ENCODE measurements at regions not wholly inside any gene's neighbourhood (a gene's known extent, or its start where the extent isn't known, plus 50 kb on each side); places are given as distances from the start of the nearest gene placed in this dataset.

DNA sequence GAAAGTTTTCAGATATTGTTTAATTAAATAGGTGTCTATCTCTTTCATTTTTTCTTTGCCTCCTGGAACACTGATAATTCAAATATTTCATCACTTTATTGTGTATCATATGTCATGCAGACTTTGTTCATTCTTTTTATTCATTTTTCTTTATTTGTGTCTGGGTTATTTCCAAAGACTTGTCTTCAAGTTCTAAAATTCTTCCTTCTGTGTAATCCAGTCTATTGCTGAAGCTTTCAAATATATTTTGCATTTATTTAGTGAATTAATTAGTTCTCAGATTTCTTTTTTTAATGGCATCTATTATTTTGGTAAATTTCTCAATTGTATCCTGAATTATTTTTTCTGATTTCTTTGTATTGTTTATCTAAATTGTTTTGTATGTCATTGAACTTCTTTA is 70.1 kb downstream of the ZNF330 start:
- peaks cover 2% of the 10 kb centered on the region for H3K27me3 ChIP-seq (ENCODE audit: insufficient read depth, low read length)
- H3K4me3 ChIP-seq (ENCODE audit: low read length) = no peak overlapping the region
- H2AFZ ChIP-seq (ENCODE audit: low read depth, low read length) = no peak overlapping the region
- H3K4me1 ChIP-seq (ENCODE audit: insufficient read depth, low read length) = no peaks in the 10 kb centered on the region
- no peaks in the 10 kb centered on the region for H3K9me3 ChIP-seq (ENCODE audit: low read length)
- H3K36me3 ChIP-seq (ENCODE audit: insufficient read depth, low read length) = no peaks in the 10 kb centered on the region

DNA sequence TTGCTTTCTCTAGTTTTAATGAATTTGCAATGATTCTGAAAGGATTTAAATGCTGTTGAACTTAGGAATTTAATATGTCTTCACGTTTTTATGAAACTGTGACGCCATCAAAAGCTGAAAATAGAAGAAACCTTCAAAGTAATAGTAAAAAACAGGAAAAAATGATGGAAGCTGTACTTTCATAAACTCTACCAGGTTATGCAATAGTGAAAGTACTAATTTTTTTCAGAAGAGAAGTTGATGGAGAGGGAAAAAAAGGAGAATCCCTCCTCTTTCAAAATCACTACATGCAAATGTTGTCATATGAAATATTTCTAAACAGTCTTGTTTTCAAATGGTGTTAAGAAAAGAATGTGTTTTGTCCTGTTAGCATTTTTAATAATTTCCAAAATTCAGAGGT is 73.6 kb downstream of the ZNF330 start:
- H3K9me3 ChIP-seq (ENCODE audit: low read length) = no peaks in the 10 kb centered on the region
- peaks cover 2% of the 10 kb centered on the region for H3K27me3 ChIP-seq (ENCODE audit: insufficient read depth, low read length)
- H3K36me3 ChIP-seq (ENCODE audit: insufficient read depth, low read length) = no peaks in the 10 kb centered on the region
- no peak overlapping the region for H3K4me3 ChIP-seq (ENCODE audit: low read length)
- no peak overlapping the region for H2AFZ ChIP-seq (ENCODE audit: low read depth, low read length)
- no peaks in the 10 kb centered on the region for H3K4me1 ChIP-seq (ENCODE audit: insufficient read depth, low read length)

DNA sequence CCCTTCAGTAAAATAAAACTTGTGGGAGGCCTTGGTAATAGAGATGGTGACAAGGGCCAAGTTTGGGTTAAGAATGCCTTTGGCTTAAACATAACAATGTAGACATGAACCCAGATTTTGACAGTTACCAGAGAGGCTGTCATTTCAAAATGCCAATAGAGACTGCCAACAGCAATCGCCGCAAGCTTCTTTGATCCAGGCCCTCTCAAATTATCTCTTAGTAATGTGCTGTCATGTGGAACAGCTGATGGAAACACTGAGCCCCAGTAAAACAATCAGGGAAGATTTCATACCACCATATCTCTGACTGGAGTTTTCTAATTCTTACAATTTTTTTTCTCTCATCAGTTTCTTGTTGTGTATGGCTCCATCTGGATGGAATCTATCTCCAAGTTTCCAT is 80.5 kb downstream of the ZNF330 start:
- no peak overlapping the region for H3K4me3 ChIP-seq (ENCODE audit: low read length)
- H3K4me1 ChIP-seq (ENCODE audit: insufficient read depth, low read length) = no peaks in the 10 kb centered on the region
- no peaks in the 10 kb centered on the region for H3K9me3 ChIP-seq (ENCODE audit: low read length)
- H3K27me3 ChIP-seq (ENCODE audit: insufficient read depth, low read length) = no peaks in the 10 kb centered on the region
- H3K36me3 ChIP-seq (ENCODE audit: insufficient read depth, low read length) = no peaks in the 10 kb centered on the region
- H2AFZ ChIP-seq (ENCODE audit: low read depth, low read length) = no peak overlapping the region

DNA sequence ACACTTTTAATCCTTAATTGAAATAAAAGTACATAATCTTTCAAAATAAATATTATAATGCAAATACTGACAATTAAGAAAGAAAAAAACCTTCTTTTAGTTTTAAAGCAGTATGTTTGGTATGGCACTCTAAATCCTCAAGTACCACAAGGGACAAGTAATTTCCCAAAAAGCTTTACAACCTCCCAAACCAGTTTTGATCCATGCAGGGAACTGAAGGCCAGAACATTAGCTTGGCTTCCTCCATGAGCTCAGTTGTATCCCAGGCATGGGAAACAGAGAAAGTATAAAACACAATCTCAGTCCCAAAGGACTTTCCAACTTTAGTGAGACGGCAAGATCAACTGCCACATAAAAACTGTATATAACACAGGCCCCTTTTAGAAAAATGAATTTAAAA is 82.2 kb downstream of the ZNF330 start:
- Histone ChIP-seq H3K9me3 (ENCODE audit: low read length) (no peaks in the 10 kb centered on the region), H2AFZ (ENCODE audit: low read depth, low read length) (no peak overlapping the region), H3K36me3 (ENCODE audit: insufficient read depth, low read length) (no peaks in the 10 kb centered on the region), H3K4me1 (ENCODE audit: insufficient read depth, low read length) (no peaks in the 10 kb centered on the region), H3K27me3 (ENCODE audit: insufficient read depth, low read length) (no peaks in the 10 kb centered on the region), H3K4me3 (ENCODE audit: low read length) (no peak overlapping the region)

DNA sequence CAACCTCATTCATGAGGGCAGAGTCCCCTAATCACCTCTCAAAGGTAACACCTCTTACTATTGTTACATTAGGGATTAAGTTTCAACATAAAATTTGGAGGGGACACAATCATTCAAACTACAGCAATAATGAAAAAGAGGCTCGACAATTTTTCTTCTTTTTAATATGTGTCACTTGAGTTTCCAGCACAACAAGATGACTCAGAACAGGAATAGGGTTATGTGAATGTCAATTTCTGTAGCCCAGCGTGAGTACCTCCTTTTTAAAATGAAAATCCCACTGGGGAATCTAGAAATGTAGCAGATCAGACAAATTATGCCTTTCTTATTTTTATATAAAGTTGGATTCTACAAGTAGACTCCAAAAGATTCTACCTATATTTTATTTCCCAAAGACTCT is 83.7 kb downstream of the ZNF330 start:
- Histone ChIP-seq H2AFZ (ENCODE audit: low read depth, low read length) (no peak overlapping the region), H3K4me1 (ENCODE audit: insufficient read depth, low read length) (no peaks in the 10 kb centered on the region), H3K27me3 (ENCODE audit: insufficient read depth, low read length) (no peaks in the 10 kb centered on the region), H3K4me3 (ENCODE audit: low read length) (no peak overlapping the region), H3K9me3 (ENCODE audit: low read length) (no peaks in the 10 kb centered on the region), H3K36me3 (ENCODE audit: insufficient read depth, low read length) (no peaks in the 10 kb centered on the region)

DNA sequence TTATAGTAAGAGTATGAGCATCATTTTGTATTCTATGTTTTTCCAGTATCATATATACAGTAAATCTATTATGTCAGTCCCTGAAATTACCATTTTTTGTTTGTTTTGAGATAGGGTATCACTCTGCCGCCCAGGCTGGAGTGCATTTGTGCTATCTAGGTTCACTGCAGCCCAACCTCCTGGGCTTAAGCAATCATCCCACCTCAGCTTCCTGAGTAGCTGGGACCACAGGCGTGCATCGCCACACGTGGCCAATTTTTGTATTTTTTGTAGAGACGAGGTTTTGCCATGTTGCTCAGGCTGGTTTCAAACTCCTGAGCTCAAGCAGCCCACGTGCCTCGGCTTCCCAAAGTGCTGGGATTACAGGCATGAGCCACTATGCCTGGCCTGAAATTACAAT is 85.6 kb downstream of the ZNF330 start:
- Histone ChIP-seq H3K9me3 (ENCODE audit: low read length) (no peaks in the 10 kb centered on the region), H3K27me3 (ENCODE audit: insufficient read depth, low read length) (no peaks in the 10 kb centered on the region), H3K36me3 (ENCODE audit: insufficient read depth, low read length) (no peaks in the 10 kb centered on the region), H3K4me1 (ENCODE audit: insufficient read depth, low read length) (no peaks in the 10 kb centered on the region), H2AFZ (ENCODE audit: low read depth, low read length) (no peak overlapping the region), H3K4me3 (ENCODE audit: low read length) (no peak overlapping the region)

DNA sequence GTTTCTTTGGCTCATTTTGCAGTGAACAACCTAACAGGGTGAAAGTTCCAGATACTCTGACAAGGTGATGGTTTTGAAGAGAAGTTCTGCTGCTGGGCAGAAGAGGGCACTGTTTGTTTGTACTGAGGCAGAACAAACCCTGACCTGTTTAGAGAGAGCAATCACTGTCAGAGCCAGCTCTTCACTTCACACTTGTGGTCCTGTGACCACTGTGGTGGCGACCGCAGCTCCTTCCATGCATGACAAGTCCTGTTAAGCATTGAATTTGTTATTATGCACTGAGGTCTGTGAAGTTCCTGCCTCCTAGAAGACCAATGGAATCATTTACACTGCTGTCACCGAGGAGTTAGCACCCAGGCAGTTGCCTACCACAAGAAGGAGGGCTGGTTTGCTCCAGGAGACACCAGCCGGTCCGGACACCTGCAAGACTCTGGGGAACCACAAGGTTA is 86.6 kb downstream of the ZNF330 start:
- Histone ChIP-seq H3K36me3 (ENCODE audit: insufficient read depth, low read length) (no peaks in the 10 kb centered on the region), H2AFZ (ENCODE audit: low read depth, low read length) (no peak overlapping the region), H3K4me1 (ENCODE audit: insufficient read depth, low read length) (no peaks in the 10 kb centered on the region), H3K9me3 (ENCODE audit: low read length) (no peaks in the 10 kb centered on the region), H3K27me3 (ENCODE audit: insufficient read depth, low read length) (no peaks in the 10 kb centered on the region), H3K4me3 (ENCODE audit: low read length) (no peak overlapping the region)

DNA sequence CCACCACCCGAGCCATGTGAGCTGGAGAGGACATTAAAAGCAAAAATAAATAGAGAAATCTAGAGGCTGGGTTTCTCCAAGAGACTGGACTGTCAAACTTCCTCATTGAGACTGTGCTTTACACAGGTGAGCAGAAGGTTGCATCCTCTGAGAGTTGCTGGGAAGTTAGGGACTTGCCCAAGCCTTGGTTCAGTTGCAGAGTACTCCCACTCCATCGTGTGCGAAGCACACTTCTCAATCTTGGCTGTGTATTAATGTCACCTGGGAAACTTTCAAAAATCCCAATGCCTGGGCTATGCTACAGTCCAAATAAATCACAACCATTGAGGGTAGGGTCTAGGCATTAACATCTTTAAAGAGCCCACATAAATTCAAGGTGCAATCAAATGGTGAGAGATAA is 89.2 kb downstream of the ZNF330 start:
- no peak overlapping the region for H3K4me3 ChIP-seq (ENCODE audit: low read length)
- no peaks in the 10 kb centered on the region for H3K9me3 ChIP-seq (ENCODE audit: low read length)
- H2AFZ ChIP-seq (ENCODE audit: low read depth, low read length) = no peak overlapping the region
- H3K27me3 ChIP-seq (ENCODE audit: insufficient read depth, low read length) = no peaks in the 10 kb centered on the region
- no peaks in the 10 kb centered on the region for H3K36me3 ChIP-seq (ENCODE audit: insufficient read depth, low read length)
- no peaks in the 10 kb centered on the region for H3K4me1 ChIP-seq (ENCODE audit: insufficient read depth, low read length)

DNA sequence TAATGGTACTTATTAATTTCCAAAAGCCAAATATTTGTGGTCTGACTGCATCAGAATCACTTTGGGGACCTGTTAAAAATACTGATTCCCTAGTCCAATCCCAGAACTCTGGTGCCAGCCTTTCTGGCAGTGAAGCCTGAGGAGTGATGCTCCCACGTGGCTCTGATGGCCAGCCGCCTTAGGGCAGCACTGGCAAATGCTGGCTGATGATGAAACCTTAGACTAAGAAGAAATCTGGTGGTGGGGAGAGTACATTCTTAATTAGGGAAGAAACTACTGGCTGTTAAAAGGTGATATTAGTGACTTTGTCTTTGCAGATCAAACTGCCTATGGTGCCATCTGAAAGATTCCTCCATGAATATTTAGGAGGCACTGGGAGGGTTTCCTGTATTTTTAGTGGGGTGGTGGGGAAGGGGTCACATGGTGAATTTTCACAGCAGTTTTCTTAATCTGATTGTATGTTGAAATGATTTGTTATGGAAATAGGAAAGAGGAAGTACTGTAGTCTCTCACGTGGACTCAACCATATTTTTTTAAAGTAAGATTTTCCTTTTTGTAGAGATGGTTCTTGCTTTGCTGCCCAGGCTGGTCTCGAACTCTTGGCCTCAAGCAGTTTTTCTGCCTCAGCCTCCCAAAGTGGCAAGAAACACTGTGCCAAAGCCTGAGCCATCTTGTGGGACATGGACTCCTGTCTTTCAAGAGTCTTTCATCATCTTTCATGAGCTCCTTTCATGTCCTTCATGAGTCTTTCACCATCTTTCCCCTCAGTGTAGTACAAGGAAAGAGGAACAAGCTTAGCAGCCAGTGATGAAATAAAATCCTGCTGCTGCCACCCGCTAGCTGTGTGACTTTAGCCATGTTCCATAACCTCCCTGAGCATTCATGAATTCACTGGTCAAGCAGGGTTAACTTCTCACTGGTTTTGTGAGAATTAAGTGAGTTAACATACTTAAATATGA is 90.8 kb downstream of the ZNF330 start:
- no peak overlapping the region for H3K4me3 ChIP-seq (ENCODE audit: low read length)
- H3K9me3 ChIP-seq (ENCODE audit: low read length) = no peaks in the 10 kb centered on the region
- no peaks in the 10 kb centered on the region for H3K36me3 ChIP-seq (ENCODE audit: insufficient read depth, low read length)
- H3K4me1 ChIP-seq (ENCODE audit: insufficient read depth, low read length) = no peaks in the 10 kb centered on the region
- no peaks in the 10 kb centered on the region for H3K27me3 ChIP-seq (ENCODE audit: insufficient read depth, low read length)
- H2AFZ ChIP-seq (ENCODE audit: low read depth, low read length) = no peak overlapping the region

DNA sequence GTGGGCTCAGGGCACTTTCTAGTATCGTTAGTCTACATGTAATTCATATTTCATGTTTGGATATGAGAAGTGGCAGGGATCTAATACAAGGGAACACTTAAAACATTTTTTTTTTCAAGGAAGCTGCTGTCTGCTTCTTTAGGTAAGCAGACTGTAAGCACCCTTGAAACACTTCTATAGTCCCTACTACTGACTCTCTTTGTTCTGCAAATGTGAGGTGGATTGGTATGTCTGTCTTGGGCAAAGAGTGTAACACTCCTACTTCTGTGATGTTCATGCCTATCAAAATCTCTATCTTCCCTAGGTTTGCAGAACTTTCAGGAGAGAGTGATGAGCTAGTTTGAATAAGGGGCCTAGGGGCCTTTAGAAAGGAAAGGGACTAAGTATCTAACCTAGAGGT is 93.9 kb downstream of the ZNF330 start:
- no peaks in the 10 kb centered on the region for H3K9me3 ChIP-seq (ENCODE audit: low read length)
- no peak overlapping the region for H2AFZ ChIP-seq (ENCODE audit: low read depth, low read length)

DNA sequence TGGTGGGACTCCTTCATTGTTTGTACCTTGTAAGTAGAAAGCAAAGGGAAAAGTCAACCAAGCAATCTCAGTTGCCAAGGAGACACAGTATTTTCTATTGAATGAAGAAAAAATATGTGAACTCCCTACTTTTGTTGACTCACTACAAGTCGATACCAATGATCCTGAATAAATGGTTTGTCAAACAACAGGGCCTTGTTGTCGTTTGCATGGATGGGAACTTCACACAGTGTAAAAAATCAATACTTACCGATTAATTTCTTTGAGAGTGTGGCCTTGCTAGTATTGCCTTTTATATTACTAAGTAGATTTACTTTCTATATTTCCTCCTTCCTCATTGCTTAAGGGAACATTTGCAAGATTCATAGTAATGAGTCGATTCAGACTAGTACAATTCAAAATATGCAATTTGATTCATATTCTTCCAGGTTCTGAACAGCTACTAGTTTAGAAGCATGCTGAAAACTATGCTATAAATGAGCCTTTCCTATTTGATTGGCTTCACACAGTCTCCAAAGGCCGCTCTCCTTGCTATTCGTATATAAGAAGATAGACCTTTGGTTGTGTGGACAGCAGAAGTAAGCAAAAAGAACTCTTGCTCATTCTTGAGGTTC is 108.0 kb downstream of the ZNF330 start:
- H3K9me3 ChIP-seq (ENCODE audit: low read length) = no peaks in the 10 kb centered on the region
- no peak overlapping the region for H2AFZ ChIP-seq (ENCODE audit: low read depth, low read length)
- H3K4me3 ChIP-seq (ENCODE audit: low read length) = no peak overlapping the region
- no peaks in the 10 kb centered on the region for H3K27me3 ChIP-seq (ENCODE audit: insufficient read depth, low read length)
- no peaks in the 10 kb centered on the region for H3K36me3 ChIP-seq (ENCODE audit: insufficient read depth, low read length)
- H3K4me1 ChIP-seq (ENCODE audit: insufficient read depth, low read length) = peaks cover 14% of the 10 kb centered on the region

More for the DNA sequence above, 93.9 kb downstream of the ZNF330 start:
- H3K36me3 ChIP-seq (ENCODE audit: insufficient read depth, low read length) = no peaks in the 10 kb centered on the region
- H3K4me3 ChIP-seq (ENCODE audit: low read length) = no peak overlapping the region
- no peaks in the 10 kb centered on the region for H3K4me1 ChIP-seq (ENCODE audit: insufficient read depth, low read length)
- no peaks in the 10 kb centered on the region for H3K27me3 ChIP-seq (ENCODE audit: insufficient read depth, low read length)

DNA sequence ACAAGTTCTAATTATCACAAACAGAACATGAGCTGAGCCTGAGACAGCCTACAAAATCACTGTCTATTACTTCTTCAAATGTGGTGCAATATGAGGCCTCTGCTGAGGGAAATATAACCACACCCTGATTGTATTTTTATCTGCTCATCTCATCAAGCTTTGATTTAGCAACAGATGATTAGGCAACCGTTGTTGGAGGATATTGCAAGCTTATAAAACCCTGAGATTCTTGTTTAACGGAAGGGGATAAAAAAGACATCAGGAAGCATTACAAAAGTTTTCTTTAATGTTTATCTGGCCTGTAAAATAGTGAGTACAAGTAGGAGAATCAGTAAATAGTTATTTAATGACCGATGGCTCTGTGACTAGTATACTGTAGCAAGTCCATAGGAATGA is 108.5 kb downstream of the ZNF330 start:
- Histone ChIP-seq H3K4me1 (ENCODE audit: insufficient read depth, low read length) (peaks cover 14% of the 10 kb centered on the region), H3K27me3 (ENCODE audit: insufficient read depth, low read length) (no peaks in the 10 kb centered on the region), H3K9me3 (ENCODE audit: low read length) (no peaks in the 10 kb centered on the region), H2AFZ (ENCODE audit: low read depth, low read length) (no peak overlapping the region), H3K36me3 (ENCODE audit: insufficient read depth, low read length) (no peaks in the 10 kb centered on the region), H3K4me3 (ENCODE audit: low read length) (no peak overlapping the region)

DNA sequence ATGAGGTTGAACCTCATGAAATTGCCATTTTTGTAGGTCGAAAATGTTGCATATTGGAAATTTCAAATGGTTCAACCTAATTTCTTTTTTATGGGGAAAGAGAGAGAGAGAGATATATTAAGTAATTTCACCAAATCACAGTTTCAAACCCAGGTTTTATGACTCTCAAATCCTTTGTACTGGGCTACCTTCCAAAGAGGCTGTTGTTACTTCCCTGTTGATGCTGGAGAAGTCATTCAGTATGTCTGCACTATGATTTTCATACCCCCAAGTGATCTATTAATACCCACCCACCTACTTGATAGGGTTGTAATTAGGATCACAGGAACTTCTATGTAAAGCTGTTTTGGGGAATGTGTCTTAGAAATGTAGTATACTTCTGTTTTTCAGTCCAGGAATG is 109.9 kb downstream of the ZNF330 start:
- Histone ChIP-seq H3K4me1 (ENCODE audit: insufficient read depth, low read length) (peaks cover 14% of the 10 kb centered on the region), H3K27me3 (ENCODE audit: insufficient read depth, low read length) (no peaks in the 10 kb centered on the region), H3K9me3 (ENCODE audit: low read length) (no peaks in the 10 kb centered on the region), H3K36me3 (ENCODE audit: insufficient read depth, low read length) (no peaks in the 10 kb centered on the region), H2AFZ (ENCODE audit: low read depth, low read length) (no peak overlapping the region), H3K4me3 (ENCODE audit: low read length) (no peak overlapping the region)

Data from neuron (in vitro differentiated cells).